ENCODE measurements at regions not wholly inside any gene's neighbourhood (a gene's known extent, or its start where the extent isn't known, plus 50 kb on each side); places are given as distances from the start of the nearest gene placed in this dataset.

- TF ChIP-seq FOXK2 (IDR thresholded peaks at IDR 0.05), result no peak
- TF ChIP-seq ZNF274 (IDR thresholded peaks at IDR 0.05; ENCODE audit: insufficient read depth, insufficient read length), result no peak
- no peak for TF ChIP-seq MAX (IDR thresholded peaks at IDR 0.05; ENCODE audit: low read depth, low read length)
- TF ChIP-seq ZNF687 (IDR thresholded peaks at IDR 0.05), result no peak
- no peak for TF ChIP-seq RAD21 (IDR thresholded peaks at IDR 0.05; ENCODE audit: insufficient read depth, low read depth, low read length)
- TF ChIP-seq CTCF (IDR thresholded peaks at IDR 0.05 in 2 of 3, conservative IDR thresholded peaks at IDR 0.05 in 1 of 3; ENCODE audit: control insufficient read depth in 2 of 3, extremely low read depth in 1 of 3, insufficient read depth in 1 of 3, low read depth in 3 of 3, low read length in 3 of 3), result no peak
- TF ChIP-seq SREBF2 (IDR thresholded peaks at IDR 0.05; ENCODE audit: low read length), result no peak
- TF ChIP-seq SP1 (IDR thresholded peaks at IDR 0.05; ENCODE audit: low read depth, low read length), result no peak
Measured at GRCh38 chr12:105986779-105987684, 151.7 kb downstream of the NUAK1 start.
